GM18498 (cell line): ENCODE measurements at regions not wholly inside any gene's neighbourhood (a gene's known extent, or its start where the extent isn't known, plus 50 kb on each side); places are given as distances from the start of the nearest gene placed in this dataset.

Experiments used
- ATAC-seq: cut with Tn5 transposase; IDR thresholded peaks from one replicate; pipeline ENCODE4 v1.9.1; 2021; ENCODE audit warnings: mild to moderate bottlenecking, moderate library complexity; ENCODE audit not compliant: unreplicated experiment

DNA sequence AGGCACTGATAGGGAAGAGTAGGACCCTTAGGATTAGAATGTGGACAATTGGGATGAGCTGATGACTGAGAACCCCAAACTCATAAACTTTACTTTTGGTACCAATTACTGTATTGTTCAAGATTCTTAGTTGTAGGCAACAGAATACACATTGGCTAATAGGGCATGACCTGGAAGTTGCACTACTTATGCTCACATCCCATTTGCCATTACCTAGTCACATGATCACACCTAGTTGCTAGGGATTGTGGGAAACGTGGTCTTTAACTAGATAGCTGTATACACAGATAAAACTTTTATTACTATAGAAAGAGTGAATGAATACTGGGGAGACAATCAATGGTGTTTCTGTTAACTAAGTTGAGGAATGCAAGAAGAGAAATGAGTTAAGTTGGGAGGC is 113.4 kb upstream of the AKIRIN2 start:
- no peak for ATAC-seq

DNA sequence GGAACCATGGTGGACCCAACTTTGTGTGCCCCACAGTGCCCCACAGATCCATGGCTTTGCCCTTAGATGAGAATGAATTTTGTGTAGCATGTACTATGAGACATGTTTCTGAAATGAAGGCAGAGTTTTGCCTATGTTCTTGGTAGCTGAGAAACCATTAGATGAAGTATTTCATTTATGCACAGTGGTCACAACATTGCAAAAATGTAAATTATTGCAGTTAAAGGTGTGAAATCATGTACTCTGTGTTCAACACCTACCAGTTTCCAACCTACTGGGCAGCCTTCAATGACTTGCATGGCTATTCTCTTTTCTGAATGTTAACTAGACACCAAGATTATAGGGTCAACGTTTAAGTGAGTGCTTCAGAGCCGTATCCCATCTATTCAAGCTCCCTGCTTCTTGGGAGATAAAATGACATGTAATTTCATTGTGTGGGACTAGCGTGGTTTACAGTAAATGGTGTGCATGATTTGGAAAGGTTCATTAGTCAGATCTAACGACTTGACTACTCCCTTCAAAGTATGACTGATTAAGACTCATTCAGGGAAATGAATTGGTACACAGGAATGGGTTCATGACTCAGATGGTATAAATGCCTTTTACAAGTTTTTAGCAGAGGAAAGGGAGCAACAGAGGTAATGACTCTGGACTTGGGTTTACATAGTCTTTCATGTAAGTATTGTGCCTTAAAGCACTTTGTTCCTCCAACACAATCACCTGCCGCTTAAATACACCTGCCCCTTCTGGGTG is 106.1 kb upstream of the AKIRIN2 start:
- no peak for ATAC-seq

DNA sequence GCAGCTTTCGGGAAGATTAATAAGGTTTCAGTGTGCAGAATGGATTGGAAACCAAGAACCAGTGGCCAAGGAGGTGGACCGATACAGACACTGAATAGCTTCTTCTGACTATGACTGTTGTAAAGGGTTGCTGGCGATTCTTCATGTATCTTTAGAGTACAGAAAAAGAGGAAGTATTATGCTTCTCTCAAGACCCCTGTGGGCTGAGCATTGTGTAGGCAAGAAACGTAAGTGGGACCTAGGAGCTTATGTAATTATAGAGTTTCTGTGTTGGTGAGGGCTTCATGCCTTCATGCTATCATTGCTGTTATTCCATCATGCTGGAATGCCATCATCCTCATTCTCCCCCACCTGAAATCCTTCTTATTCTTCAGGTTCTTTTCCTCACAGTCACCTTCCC is 105.4 kb upstream of the AKIRIN2 start:
- peak; percentile 87 for ATAC-seq

DNA sequence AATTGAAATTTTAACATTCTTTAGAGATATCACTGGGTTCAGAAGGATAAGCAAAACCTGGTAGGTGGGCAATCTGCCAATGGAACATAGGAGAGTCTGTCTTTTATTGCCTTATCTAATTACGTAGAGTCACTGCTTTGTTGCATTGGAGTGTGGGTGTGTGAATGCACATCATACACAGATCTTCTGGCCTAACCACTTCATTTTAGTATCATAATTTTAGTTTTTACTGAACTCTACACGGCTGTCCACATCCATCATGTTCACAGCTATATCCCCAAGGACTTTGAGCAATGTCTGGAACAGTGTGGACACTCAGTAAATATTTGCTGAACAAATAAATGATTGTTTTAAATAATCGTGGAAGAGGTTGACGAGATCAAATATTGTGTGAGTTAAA is 104.6 kb upstream of the AKIRIN2 start:
- ATAC-seq: no peak

GRCh38 chr6:87806099-87806498 is 104.1 kb upstream of the AKIRIN2 start:
- no peak for ATAC-seq

DNA sequence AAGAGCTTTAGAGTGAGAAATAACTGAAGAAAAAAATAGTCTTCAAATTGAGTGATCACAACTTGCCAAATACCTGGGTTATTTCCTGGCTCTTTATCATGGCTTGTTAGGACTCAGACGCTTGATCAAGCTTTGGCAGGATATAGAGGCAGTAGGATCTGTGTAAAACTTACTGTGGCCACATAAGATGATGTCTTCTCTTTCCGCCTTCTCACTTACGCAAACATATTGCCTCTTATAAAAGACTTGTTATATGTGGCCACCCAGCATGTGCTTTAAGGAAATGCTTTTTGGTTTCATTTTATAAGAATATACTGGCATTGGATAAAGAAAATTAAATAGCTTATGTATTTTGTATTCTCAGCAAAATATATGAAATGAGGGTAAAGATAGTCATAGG is 101.8 kb upstream of the AKIRIN2 start:
- ATAC-seq: no peak

DNA sequence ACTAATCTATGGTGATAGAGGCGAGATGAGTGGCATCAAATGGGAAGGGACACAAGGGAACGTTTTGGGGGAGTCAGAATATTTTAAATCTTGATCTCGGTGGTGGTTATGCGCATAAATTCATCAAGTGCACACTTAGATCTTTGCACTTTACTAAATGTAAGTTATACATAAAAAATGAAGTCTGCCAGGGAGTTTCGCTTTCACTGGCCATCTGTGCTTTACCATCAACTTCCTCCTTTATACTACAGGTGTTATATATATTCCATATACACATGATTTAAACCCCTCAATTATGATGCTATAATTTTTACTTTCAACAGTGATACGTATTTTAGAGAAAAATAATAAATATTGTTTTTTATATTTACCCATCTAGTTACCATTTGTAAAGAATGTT is 97.6 kb upstream of the AKIRIN2 start:
- peak; percentile 42 for ATAC-seq

DNA sequence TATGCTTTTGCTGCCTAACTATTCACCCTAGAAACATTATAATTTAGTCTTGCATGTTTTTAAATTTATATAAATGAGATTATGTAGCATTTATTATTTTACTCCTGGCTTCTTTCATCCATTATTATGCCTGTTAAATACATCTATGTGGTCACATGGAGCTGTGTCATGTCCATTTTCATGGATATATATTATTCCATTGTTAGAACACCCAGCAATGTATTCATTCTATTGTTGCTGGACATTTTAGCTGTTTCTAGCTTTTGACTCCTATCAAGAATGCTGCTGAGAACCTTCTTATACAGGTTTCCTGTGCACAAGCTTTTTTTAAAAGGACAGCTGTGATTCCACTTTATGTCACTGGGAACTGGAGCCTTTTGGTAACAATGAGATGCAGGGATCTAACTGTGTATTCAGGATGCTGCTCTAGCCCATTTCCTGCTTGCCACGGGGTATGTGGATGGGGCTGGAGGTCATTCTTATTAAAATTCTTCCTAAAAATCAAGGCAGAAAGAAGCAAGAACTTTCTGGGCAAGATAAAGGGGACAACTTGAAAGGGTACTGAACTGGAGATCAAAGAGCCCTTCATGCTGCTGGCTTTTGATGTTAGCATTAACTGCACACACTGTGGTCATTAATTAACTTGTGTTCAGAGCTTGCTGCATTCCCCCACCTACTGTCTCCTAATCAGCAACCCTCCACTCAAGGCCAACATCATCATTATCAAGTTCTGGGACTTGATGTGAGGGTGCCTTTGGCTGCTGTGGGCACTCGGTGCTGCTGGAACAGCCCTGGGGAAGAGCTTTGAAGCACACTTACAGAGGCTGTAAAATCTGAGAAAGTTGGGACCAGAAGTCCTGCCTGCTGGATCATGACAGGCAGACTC is 96.6 kb upstream of the AKIRIN2 start:
- no peak for ATAC-seq

GRCh38 chr6:87794922-87795885 is 93.2 kb upstream of the AKIRIN2 start:
- ATAC-seq: no peak

DNA sequence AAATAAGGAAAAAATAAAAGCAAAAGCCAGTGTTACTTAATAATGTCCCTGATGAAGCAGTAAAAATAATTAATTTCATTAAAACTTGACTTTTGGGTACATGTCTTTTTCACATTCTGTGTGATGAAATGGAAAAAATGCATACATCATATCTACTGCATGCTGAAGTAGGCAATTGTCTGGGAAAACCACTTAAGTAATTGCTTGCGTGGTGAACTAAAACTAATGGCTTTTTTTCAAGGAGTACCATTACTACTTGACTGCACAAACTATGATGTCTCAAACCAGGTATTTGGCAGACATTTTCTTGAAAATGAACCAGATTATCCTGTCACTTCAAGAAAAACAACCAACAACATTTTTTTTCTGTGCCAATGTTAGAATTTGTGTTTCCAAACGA is 91.3 kb upstream of the AKIRIN2 start:
- no peak for ATAC-seq

- ATAC-seq: no peak
These were observed 89.9 kb upstream of the AKIRIN2 start for GRCh38 chr6:87791982-87792381.

GRCh38 chr6:87791485-87791884 is 89.5 kb upstream of the AKIRIN2 start:
- no peak for ATAC-seq

DNA sequence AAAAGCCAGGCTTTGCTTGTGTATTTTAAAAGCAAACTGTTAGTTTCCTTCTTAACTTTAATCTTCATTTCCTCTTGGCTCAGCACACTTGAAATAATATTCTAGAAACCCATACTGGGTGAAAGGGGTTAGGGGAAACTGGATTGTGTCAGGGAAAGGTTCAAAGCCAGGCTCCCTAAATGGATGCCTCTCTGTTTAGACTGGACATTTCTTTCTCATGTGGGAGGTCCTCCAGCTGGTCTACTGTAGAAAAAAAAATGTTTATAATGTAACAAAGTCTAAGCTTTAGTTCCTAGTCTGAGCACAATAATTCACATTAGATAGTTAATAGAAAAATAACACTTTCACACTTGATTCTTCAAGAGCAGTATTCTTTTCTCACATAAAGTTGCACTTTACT is 89.0 kb upstream of the AKIRIN2 start:
- ATAC-seq: no peak

DNA sequence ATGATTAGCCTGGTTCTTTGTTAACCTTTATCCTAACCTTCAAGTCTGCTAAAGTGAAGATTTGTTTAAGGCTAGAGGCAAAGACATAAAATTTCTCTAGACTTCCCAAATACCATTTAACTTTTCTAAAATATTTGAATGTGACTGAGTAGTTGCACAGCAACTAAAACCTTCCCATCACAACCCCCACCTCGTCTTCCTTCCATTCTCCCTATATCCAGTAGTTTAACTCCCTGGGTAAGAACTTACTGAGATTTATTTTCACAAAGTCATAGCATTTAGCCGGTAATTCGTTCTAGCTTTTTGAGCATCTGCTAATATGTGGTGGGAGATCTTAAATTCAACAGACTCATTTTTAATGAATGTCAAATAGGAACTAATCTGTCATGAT is 87.9 kb upstream of the AKIRIN2 start:
- no peak for ATAC-seq

- no peak for ATAC-seq
These were observed 87.3 kb upstream of the AKIRIN2 start for GRCh38 chr6:87789198-87789899.

GRCh38 chr6:87788141-87788540 is 86.1 kb upstream of the AKIRIN2 start:
- no peak for ATAC-seq

- ATAC-seq: no peak
These were observed 83.3 kb upstream of the AKIRIN2 start for GRCh38 chr6:87785229-87785862.

GRCh38 chr6:87784690-87785089 is 82.7 kb upstream of the AKIRIN2 start:
- no peak for ATAC-seq

DNA sequence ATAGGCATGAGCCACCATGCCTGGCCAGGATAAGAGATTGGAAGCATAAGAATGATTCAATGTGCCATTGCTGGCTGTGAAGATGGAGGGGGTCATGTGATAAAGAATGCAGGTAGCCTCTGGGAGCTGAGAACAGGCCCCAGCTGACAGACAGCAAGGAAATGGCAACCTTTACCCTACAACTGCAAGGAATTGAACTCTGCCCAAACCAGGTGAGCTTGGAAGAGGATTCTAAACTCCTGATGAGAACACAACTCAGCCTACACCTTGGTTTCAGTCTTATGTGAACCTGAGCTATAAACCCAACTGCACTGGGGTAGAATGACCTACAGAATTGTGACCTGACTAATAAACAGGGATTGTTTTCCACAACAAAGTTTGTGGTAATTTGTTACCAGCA is 82.0 kb upstream of the AKIRIN2 start:
- no peak for ATAC-seq

- no peak for ATAC-seq
These were observed 77.5 kb upstream of the AKIRIN2 start for GRCh38 chr6:87779542-87779941.
